T-cell (primary cell): ENCODE measurements at regions not wholly inside any gene's neighbourhood (a gene's known extent, or its start where the extent isn't known, plus 50 kb on each side); places are given as distances from the start of the nearest gene placed in this dataset.

Experiments
- ATAC-seq, 4 experiments: fragments of 200-7000 bp in 3 of 4; fragments of 150-1000 bp in 1 of 4; cut with Tn5 transposase; replicated peaks in 1 of 4; 1 replicate in 3 of 4; 2 replicates in 1 of 4; pipeline ENCODE4 v1.10.0; 2021; ENCODE audit warnings: moderate library complexity in 3 of 4, mild to moderate bottlenecking in 2 of 4, moderate number of reproducible peaks in 1 of 4
- CTCF ChIA-PET, 2 donors: fragments of 300-600 bp; sonication (Branson Sonifier 250); formaldehyde crosslinking; loops; one replicate each; lab custom pipeline; 2022; ENCODE audit warnings: antibody characterized with exemption in 2 of 2; lab: Charles Lee
- POLR2A ChIA-PET, 2 donors: fragments of 300-600 bp; sonication (Branson Sonifier 250); formaldehyde crosslinking; loops; one replicate each; lab custom pipeline; 2022; ENCODE audit warnings: antibody characterized with exemption in 2 of 2; lab: Charles Lee
- DNase-seq, 35 experiments: peaks; one replicate each; pipeline versions ENCODE4 v3.0.0 to v3.0.0-alpha.2; 2013 to 2023
- H3K27ac ChIP-seq: one replicate; pipeline ENCODE4 v1.5.1; 2013; ENCODE audit warnings: low read length
- H3K27me3 ChIP-seq, 2 experiments: replicated peaks in 1 of 2; 1 replicate in 1 of 2; 2 replicates in 1 of 2; pipeline versions ENCODE4 v1.6.1 to v1.7.0; 2013; ENCODE audit warnings: low read length in 1 of 2, mixed read lengths in 1 of 2; ENCODE audit not compliant: control insufficient read depth in 2 of 2, insufficient read depth in 2 of 2; ENCODE audit errors: extremely low read depth in 1 of 2
- H3K36me3 ChIP-seq, 2 donors: 1 replicate in 1 of 2; 2 replicates in 1 of 2; pipeline versions ENCODE4 v1.6.1 to v1.7.0; 2013; ENCODE audit warnings: low read length in 1 of 2; ENCODE audit not compliant: control insufficient read depth in 2 of 2, insufficient read depth in 1 of 2; ENCODE audit errors: extremely low read depth in 1 of 2
- H3K4me1 ChIP-seq, 2 experiments: 1 replicate in 1 of 2; 2 replicates in 1 of 2; pipeline versions ENCODE4 v1.6.1 to v1.7.0; 2013; ENCODE audit warnings: low read length in 2 of 2, mixed read lengths in 1 of 2; ENCODE audit not compliant: insufficient read depth in 2 of 2, control insufficient read depth in 1 of 2; ENCODE audit errors: extremely low read depth in 1 of 2
- H3K4me3 ChIP-seq, 2 donors: 1 replicate in 1 of 2; 2 replicates in 1 of 2; pipeline versions ENCODE4 v1.5.1 to v1.7.0; 2013; ENCODE audit warnings: mild to moderate bottlenecking in 2 of 2, low read length in 1 of 2, moderate library complexity in 1 of 2; ENCODE audit not compliant: control insufficient read depth in 1 of 2; ENCODE audit errors: extremely low read depth in 1 of 2
- H3K9me3 ChIP-seq: 2 replicates; pipeline ENCODE4 v1.7.0; 2013
- H3K27ac Mint-ChIP-seq, 2 donors: one replicate each; pipeline ENCODE4 v1.8.0; 2020 to 2021; ENCODE audit warnings: mild to moderate bottlenecking in 2 of 2, mixed read lengths in 2 of 2
- H3K27me3 Mint-ChIP-seq, 2 donors: one replicate each; pipeline ENCODE4 v1.8.0; 2021 to 2022; ENCODE audit warnings: mixed read lengths in 2 of 2
- H3K36me3 Mint-ChIP-seq: one replicate; pipeline ENCODE4 v1.8.0; 2021; ENCODE audit warnings: mixed read lengths
- H3K4me1 Mint-ChIP-seq, 3 donors: one replicate each; pipeline ENCODE4 v1.8.0; 2020 to 2022; ENCODE audit warnings: mixed read lengths in 3 of 3, mild to moderate bottlenecking in 1 of 3
- H3K4me3 Mint-ChIP-seq, 3 donors: one replicate each; pipeline ENCODE4 v1.8.0; 2020 to 2022; ENCODE audit warnings: mild to moderate bottlenecking in 3 of 3, mixed read lengths in 3 of 3, moderate library complexity in 3 of 3
- H3K9me3 Mint-ChIP-seq, 3 donors: one replicate each; pipeline ENCODE4 v1.8.0; 2020 to 2022; ENCODE audit warnings: mixed read lengths in 3 of 3
- WGBS: methylation state at CpG from one replicate; pipeline ENCODE4 v1.1.5; 2013; ENCODE audit warnings: missing lambda C conversion rate; ENCODE audit not compliant: insufficient coverage; 5-methylcytosine and 5-hydroxymethylcytosine counted together

DNA sequence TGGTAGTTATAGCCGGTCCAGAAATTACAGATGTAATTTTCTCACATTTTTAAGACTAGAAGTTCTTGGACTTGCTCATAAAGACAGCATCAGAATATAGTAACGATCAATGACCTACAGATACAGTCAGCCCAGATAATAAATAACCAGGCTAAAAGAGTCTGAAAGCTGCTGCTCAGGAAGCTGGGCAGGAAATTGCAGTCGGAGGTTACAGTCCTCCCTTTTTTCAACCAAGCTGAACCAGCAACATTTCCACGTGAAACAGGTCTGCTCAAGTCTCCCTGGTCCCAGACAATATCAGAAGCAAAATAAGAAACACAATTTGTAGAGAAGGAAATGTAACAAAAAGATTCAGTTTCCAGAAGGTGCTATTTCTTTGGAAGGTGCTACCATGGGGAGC, 457.4 kb downstream of the SIPA1L2 start:
- Histone ChIP-seq H3K4me3 (no peak overlapping the region), H3K27me3 (peaks cover 0 to 9% of the 10 kb centered on the region in 2 experiments), H3K9me3 (no peaks in the 10 kb centered on the region), H3K36me3 (no peaks in the 10 kb centered on the region), H3K4me1 (peaks cover 0 to 2% of the 10 kb centered on the region in 2 experiments), H3K27ac (no peak overlapping the region)
- WGBS, result 0% methylated on average over 1 of the region's 4 CpGs
- H3K27me3 Mint-ChIP-seq, result peaks cover 5 to 18% of the 10 kb centered on the region in 2 donors
- H3K36me3 Mint-ChIP-seq, result no peaks in the 10 kb centered on the region
- H3K9me3 Mint-ChIP-seq, result no peaks in the 10 kb centered on the region
- CTCF ChIA-PET, result interaction anchor here in 1 of 2 donors (0.7 kb wide), 1 partner anchor 304 kb away, joined by 5 read pairs; no protein-coding TSS in a partner anchor
- peaks cover 0 to 7% (median 5%) of the 10 kb centered on the region in 3 donors for H3K4me1 Mint-ChIP-seq
- POLR2A ChIA-PET, result interaction anchor here in 1 of 2 donors (0.6 kb wide), 1 partner anchor 73 kb away, joined by 11 read pairs; no protein-coding TSS in a partner anchor
- DNase-seq (no peak), ATAC-seq (no peak)
- no peak overlapping the region for H3K4me3 Mint-ChIP-seq
- H3K27ac Mint-ChIP-seq, result no peak overlapping the region

- H3K4me3 ChIP-seq, result no peak overlapping the region
- no peaks in the 10 kb centered on the region for H3K36me3 Mint-ChIP-seq
- ChIA-PET POLR2A (no interaction called here), CTCF (no interaction called here)
- no peaks in the 10 kb centered on the region for H3K9me3 Mint-ChIP-seq
- H3K27me3 ChIP-seq, result peaks cover 0 to 8% of the 10 kb centered on the region in 2 experiments
- H3K9me3 ChIP-seq, result no peaks in the 10 kb centered on the region
- WGBS, result 100% methylated on average over 1 of the region's 1 CpG
- H3K4me1 Mint-ChIP-seq, result peaks cover 0 to 7% (median 5%) of the 10 kb centered on the region in 3 donors
- no peaks in the 10 kb centered on the region for H3K36me3 ChIP-seq
- H3K27ac ChIP-seq, result no peak overlapping the region
- H3K4me1 ChIP-seq, result peaks cover 0 to 2% of the 10 kb centered on the region in 2 experiments
- DNase-seq, result no peak
- no peak for ATAC-seq
- no peak overlapping the region for H3K4me3 Mint-ChIP-seq
- H3K27me3 Mint-ChIP-seq, result peaks cover 5 to 25% of the 10 kb centered on the region in 2 donors
- H3K27ac Mint-ChIP-seq, result no peak overlapping the region
Measured at GRCh38 chr1:232170909-232171308, 459.0 kb downstream of the SIPA1L2 start.

DNA sequence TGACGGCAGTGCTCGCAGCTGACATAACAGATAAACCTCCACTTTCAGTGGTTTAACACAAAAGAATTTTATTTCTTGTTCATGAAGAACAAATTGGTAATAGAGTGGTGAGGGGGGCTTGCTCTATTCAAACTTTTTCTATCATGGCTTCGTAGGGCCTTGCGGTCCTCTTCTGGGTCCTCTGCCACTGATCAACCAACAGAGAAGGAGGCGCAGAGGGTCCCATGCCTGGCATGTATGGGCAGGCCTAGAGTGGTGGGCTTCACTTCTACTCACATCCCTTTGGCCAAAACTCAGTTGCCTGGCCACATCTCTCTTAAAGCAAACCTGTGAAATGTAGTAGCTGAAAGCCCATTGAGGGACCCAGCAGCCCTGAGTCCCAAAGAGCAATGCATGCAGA, 460.5 kb downstream of the SIPA1L2 start:
- peaks cover 0 to 8% of the 10 kb centered on the region in 2 experiments for H3K27me3 ChIP-seq

GRCh38 chr1:232168508-232168907, 461.4 kb downstream of the SIPA1L2 start:
- peaks cover 0 to 5% of the 10 kb centered on the region in 2 experiments for H3K27me3 ChIP-seq
- ATAC-seq, result no peak
- H3K27ac ChIP-seq, result no peak overlapping the region
- ChIA-PET CTCF (no interaction called here), POLR2A (no interaction called here)
- Mint-ChIP-seq H3K9me3 (peaks cover 0 to 3% (median 0%) of the 10 kb centered on the region in 3 donors), H3K27me3 (peaks cover 2 to 14% of the 10 kb centered on the region in 2 donors), H3K36me3 (no peaks in the 10 kb centered on the region), H3K4me1 (peaks cover 0 to 7% (median 5%) of the 10 kb centered on the region in 3 donors), H3K4me3 (no peak overlapping the region), H3K27ac (no peak overlapping the region)
- no peaks in the 10 kb centered on the region for H3K9me3 ChIP-seq
- no peaks in the 10 kb centered on the region for H3K36me3 ChIP-seq
- peaks cover 0 to 2% of the 10 kb centered on the region in 2 experiments for H3K4me1 ChIP-seq
- whole genome bisulfite sequencing, result 92% methylated on average over 2 of the region's 2 CpGs
- no peak overlapping the region for H3K4me3 ChIP-seq
- no peak for DNase-seq

More for the DNA sequence above, 460.5 kb downstream of the SIPA1L2 start:
- H3K4me3 Mint-ChIP-seq, result no peak overlapping the region
- H3K9me3 ChIP-seq, result no peaks in the 10 kb centered on the region
- no peaks in the 10 kb centered on the region for H3K36me3 ChIP-seq
- WGBS, result no CpG with 5 or more reads among the region's 5 CpGs
- ATAC-seq (no peak), DNase-seq (no peak)
- no peak overlapping the region for H3K27ac ChIP-seq
- no peak overlapping the region for H3K27ac Mint-ChIP-seq
- H3K36me3 Mint-ChIP-seq, result no peaks in the 10 kb centered on the region
- H3K4me3 ChIP-seq, result no peak overlapping the region
- peaks cover 0 to 7% (median 5%) of the 10 kb centered on the region in 3 donors for H3K4me1 Mint-ChIP-seq
- H3K27me3 Mint-ChIP-seq, result peaks cover 5 to 22% of the 10 kb centered on the region in 2 donors
- peaks cover 0 to 3% (median 0%) of the 10 kb centered on the region in 3 donors for H3K9me3 Mint-ChIP-seq
- CTCF ChIA-PET, result no interaction called here
- peaks cover 0 to 2% of the 10 kb centered on the region in 2 experiments for H3K4me1 ChIP-seq
- POLR2A ChIA-PET, result no interaction called here

DNA sequence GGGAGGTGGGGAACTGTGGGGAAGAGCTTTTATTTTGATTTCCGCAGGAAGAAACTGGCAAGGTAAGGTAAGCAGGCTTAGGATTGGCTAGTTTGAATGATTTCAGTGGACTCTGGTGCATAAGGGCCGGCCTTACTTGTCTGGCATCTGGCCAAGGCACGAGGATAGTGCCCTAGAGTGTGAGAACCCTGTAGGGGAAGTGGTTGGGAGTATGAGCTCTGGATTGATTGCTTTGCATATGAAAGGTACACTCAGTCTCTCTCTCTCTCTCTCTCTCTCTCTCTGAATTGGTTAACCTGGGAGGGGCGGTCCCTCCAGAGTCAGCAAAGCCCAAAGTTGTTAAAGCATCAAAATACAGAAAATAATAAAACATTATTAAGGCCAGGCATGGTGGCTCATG, 463.0 kb downstream of the SIPA1L2 start:
- no peaks in the 10 kb centered on the region for H3K36me3 ChIP-seq
- Mint-ChIP-seq H3K4me3 (no peak overlapping the region), H3K27me3 (peaks cover 3 to 14% of the 10 kb centered on the region in 2 donors), H3K4me1 (no peaks in the 10 kb centered on the region), H3K36me3 (no peaks in the 10 kb centered on the region), H3K27ac (no peak overlapping the region), H3K9me3 (peaks cover 0 to 3% (median 0%) of the 10 kb centered on the region in 3 donors)
- ChIA-PET POLR2A (no interaction called here), CTCF (no interaction called here)
- no peaks in the 10 kb centered on the region for H3K9me3 ChIP-seq
- WGBS, result 91% methylated on average over 1 of the region's 4 CpGs
- H3K27ac ChIP-seq, result no peak overlapping the region
- ATAC-seq, result no peak
- no peak overlapping the region for H3K4me3 ChIP-seq
- DNase-seq, result no peak
- no peaks in the 10 kb centered on the region for H3K4me1 ChIP-seq
- peaks cover 0 to 5% of the 10 kb centered on the region in 2 experiments for H3K27me3 ChIP-seq

GRCh38 chr1:232164078-232164963, 465.6 kb downstream of the SIPA1L2 start:
- Histone ChIP-seq H3K27me3 (peaks cover 0 to 2% of the 10 kb centered on the region in 2 experiments), H3K4me3 (no peak overlapping the region), H3K27ac (no peak overlapping the region), H3K4me1 (no peaks in the 10 kb centered on the region), H3K9me3 (no peaks in the 10 kb centered on the region), H3K36me3 (no peaks in the 10 kb centered on the region)
- H3K4me1 Mint-ChIP-seq, result no peaks in the 10 kb centered on the region
- H3K27me3 Mint-ChIP-seq, result peaks cover 1 to 13% of the 10 kb centered on the region in 2 donors
- CTCF ChIA-PET, result no interaction called here
- no peaks in the 10 kb centered on the region for H3K36me3 Mint-ChIP-seq
- DNase-seq (no peak), ATAC-seq (no peak)
- no CpG with 5 or more reads among the region's 4 CpGs for WGBS
- no peak overlapping the region for H3K27ac Mint-ChIP-seq
- no peak overlapping the region for H3K4me3 Mint-ChIP-seq
- H3K9me3 Mint-ChIP-seq, result peaks cover 0 to 3% (median 0%) of the 10 kb centered on the region in 3 donors
- POLR2A ChIA-PET, result no interaction called here
